ENCODE measurements at regions not wholly inside any gene's neighbourhood (a gene's known extent, or its start where the extent isn't known, plus 50 kb on each side); places are given as distances from the start of the nearest gene placed in this dataset.

DNA sequence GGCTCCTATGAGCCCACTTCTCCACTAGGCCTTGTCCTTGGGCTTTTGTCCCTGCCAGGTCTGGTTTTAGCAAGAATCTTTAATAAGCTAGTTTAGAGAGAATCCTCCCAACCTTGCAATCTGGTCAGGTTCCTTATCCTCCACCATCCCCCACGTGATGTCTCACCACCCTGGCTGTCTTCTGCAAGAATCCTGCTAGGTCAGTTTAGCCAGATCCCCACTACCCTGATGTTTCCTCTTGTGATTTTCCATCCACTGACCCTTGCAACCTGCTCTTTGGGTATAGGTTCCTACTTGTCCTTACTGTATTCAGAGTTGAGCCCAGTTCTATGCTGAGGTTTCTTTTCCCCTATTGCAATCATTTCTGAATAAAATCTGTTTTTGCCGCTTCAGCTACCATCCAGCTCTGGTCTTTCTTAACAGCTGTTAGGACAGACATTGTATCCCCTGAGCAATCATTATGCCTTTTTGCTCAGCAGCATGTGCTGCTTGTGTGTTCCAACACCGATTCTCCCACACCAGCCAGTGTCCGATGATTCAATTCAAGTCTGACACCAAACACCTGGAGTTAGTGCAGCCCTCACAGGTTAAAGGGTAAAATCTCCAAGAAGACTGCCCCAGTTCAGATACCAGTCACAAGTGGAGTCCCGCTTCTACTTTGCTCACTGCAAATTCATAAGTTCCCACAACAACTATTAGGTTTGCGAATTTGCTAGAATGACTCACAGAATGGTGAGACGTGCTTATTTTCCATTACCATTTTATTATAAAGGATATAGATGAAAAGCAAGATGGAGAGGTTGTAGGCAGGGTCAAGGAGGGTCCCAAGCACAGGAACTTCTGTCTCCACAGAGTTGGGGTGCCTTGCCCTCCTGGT lies 62.2 kb upstream of the ADCY1 start:
- H3K27me3 ChIP-seq: no peaks in the 10 kb centered on the region
- no peaks in the 10 kb centered on the region for H3K36me3 ChIP-seq
- no peak overlapping the region for H3K27ac ChIP-seq
- no peak for DNase-seq (ENCODE audit: low spot score)
- peaks cover 0 to 15% of the 10 kb centered on the region in 2 donors for H3K9me3 ChIP-seq
- no peaks in the 10 kb centered on the region for H3K4me1 ChIP-seq
- TF ChIP-seq, protein P1, sequence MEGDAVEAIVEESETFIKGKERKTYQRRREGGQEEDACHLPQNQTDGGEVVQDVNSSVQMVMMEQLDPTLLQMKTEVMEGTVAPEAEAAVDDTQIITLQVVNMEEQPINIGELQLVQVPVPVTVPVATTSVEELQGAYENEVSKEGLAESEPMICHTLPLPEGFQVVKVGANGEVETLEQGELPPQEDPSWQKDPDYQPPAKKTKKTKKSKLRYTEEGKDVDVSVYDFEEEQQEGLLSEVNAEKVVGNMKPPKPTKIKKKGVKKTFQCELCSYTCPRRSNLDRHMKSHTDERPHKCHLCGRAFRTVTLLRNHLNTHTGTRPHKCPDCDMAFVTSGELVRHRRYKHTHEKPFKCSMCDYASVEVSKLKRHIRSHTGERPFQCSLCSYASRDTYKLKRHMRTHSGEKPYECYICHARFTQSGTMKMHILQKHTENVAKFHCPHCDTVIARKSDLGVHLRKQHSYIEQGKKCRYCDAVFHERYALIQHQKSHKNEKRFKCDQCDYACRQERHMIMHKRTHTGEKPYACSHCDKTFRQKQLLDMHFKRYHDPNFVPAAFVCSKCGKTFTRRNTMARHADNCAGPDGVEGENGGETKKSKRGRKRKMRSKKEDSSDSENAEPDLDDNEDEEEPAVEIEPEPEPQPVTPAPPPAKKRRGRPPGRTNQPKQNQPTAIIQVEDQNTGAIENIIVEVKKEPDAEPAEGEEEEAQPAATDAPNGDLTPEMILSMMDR (IDR thresholded peaks at IDR 0.05): no peak
- H3K4me3 ChIP-seq: no peak overlapping the region

DNA sequence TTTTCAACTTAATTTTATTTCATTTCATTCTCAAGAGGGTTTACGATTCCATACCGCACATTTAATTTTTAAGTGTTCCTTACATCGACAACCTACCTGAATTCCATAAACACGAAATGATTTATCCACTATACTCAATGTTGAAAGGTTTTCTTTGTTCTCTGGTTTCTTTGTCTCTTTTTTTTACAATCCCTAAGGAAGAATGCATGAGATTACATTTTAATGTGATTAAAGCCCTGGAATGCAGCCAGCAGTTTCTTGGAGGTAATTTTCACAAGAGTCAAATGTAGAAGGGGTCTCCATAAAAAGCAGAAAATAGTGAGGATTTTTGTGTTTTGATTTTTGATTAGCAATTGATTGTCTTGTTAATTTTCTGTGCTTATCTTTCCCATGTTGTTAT lies 59.2 kb upstream of the ADCY1 start:
- Histone ChIP-seq H3K27me3 (no peaks in the 10 kb centered on the region), H3K9me3 (peaks cover 0 to 21% of the 10 kb centered on the region in 2 donors), H3K4me3 (no peak overlapping the region), H3K27ac (no peak overlapping the region), H3K4me1 (no peaks in the 10 kb centered on the region), H3K36me3 (no peaks in the 10 kb centered on the region)
- TF ChIP-seq, protein P1 (IDR thresholded peaks at IDR 0.05): no peak
- no peak for DNase-seq (ENCODE audit: low spot score)

DNA sequence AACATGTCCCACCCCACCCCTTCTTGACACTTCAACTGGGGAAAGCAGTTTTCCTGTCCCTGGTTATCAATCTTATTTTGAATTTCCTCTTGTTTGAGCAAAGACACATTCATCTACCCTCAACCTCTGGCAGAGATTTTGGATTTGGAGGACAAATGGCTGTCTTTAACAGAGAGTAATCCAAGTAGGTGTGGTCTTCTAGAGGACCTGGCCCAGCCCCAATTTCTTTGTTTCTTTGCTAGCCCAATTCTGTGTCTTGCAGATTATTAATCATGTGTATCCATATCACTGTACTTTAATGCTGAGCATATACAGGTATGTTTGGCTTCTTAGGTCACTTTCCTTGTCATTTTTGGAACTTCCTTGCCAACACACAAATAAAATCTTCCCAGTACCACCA lies 58.8 kb upstream of the ADCY1 start:
- no peaks in the 10 kb centered on the region for H3K27me3 ChIP-seq
- no peak for DNase-seq (ENCODE audit: low spot score)
- H3K4me1 ChIP-seq: no peaks in the 10 kb centered on the region
- peaks cover 0 to 24% of the 10 kb centered on the region in 2 donors for H3K9me3 ChIP-seq
- TF ChIP-seq, protein P1 (IDR thresholded peaks at IDR 0.05): no peak
- no peak overlapping the region for H3K4me3 ChIP-seq
- no peaks in the 10 kb centered on the region for H3K36me3 ChIP-seq
- no peak overlapping the region for H3K27ac ChIP-seq

All from right atrium auricular region (tissue), 2 donors.